ENCODE measurements at regions not wholly inside any gene's neighbourhood (a gene's known extent, or its start where the extent isn't known, plus 50 kb on each side); places are given as distances from the start of the nearest gene placed in this dataset.
"Not testable (repeated sequence)": the region's sequence is repeated elsewhere in the genome, so short reads cannot be mapped to it uniquely, and the experiment has no call there.

DNA sequence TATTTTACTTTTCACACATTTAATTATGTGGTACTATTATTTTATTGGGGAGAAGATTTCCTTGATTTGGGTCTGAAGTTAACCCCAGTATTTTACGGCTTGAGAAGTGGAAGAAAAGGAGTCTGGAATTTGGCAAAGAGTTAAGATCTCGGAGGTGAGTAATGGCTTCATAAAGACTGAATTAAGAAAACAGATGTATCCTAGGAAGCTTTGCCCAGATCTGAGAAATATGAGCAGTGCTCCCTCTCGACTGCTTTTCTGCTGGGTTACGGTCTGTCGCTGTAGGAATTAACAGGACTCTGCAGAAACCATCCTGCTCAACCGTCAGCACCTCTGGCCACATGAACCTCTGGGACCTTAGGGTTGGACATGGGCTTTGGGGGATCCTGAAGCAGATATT is 163.6 kb upstream of the NDN start:
- no peak for DNase-seq

DNA sequence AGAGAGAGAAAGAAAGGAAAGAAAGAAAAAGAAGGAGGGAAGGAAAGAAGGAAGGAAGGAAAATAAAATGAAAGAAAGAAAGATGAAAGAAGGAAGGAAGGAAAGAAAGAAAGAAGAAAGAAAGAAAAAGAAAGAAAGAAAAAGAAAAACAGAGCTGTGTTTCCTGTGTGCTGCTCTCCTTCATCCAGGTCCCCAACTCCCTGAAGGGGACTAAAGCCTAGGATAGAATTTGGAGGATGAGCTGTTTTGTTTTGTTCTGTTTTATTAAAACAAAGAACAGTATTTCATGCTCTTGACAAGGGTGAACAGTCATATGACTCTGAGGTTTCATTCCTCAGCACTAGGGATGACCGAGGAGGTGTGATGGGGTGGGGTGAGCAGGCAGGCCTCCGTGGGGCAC is 164.8 kb upstream of the NDN start:
- no peak for DNase-seq

DNA sequence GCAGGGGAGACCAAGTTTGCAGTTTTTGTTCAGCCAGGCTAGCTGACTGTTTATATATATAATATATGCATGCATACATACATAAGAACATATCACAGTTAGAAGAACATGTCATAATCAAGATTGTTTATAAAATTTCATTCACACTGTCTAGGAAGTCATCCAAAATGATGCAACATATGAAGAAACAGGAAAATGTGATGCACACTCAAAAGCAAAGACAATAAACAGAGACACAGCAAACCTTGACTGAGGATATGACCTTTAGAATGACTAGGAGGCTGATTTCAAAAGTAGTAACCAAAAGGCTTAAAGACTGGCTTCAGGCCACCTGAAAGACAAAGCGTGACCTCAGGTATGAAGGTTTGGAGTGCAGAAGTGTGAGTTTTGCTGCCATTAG is 166.2 kb upstream of the NDN start:
- DNase-seq: peak; percentile 67

DNA sequence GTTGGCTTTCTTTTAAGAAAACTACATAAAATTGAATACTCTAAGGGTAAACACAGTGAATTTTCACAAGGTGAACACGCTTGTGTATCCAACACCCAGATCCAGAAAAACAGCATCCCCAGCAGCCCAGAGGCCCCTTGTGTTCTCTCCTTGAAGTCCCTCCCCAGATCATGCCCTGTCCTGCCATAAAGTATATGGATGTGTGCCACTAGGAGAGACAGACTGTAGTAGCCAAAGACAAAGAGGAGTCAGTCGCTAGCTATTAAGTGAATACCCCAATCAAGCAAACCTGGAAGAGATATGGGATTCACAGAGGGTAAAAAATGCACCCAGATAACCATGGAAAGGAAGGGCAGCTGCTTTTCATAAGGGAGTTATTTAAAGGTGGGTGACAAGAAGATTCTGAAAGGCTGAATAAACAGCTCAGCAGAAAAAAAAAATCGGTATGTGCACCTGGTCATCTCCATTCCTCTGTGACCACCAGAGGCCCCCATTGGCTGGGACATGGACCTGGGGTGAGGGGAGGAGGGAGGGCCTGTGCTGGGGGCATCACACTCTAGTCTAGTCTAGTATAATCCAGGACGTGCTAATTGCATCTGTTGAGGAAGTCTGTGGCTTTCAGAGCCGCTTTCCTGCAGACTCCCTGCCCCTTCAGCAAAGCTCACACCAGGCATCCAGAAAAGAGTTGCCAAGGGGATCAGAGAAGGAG is 167.3 kb upstream of the NDN start:
- peak; percentile 56 for DNase-seq

DNA sequence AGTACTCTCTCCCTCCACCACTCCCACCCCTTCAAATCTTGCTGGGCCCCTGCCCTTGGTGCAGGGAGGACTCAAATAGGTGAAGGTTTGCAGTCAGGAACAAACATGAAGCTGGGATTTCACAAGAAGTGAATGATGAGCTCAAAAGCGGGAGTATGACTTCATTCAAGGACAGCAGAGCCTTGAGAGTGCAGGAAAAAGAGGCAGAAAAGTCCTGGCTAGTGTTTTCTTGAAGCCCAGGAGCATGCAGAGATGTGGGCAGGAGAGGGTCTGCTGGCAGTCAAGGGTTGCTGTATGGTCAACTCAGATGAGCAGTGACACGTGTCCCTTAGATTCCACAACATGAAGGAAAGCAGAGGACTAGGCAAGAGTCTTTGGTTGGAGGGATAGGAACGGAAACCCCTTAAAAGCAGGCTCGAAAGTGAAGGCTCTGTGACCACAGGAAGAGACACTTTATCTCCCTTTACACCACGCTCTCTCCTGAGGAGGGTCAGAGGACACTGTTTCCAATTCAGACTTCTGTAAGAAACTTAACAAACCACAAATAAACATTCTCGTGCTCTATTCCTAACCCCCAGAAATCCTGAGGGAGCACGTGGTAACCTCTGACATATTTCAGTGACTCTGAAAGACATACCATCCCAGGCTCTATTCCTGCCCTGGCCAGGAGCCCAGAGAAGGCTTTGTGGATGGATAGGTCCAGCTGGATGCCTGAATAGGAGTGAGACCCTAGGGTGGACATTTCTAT is 168.0 kb upstream of the NDN start:
- DNase-seq: peak; percentile 78

DNA sequence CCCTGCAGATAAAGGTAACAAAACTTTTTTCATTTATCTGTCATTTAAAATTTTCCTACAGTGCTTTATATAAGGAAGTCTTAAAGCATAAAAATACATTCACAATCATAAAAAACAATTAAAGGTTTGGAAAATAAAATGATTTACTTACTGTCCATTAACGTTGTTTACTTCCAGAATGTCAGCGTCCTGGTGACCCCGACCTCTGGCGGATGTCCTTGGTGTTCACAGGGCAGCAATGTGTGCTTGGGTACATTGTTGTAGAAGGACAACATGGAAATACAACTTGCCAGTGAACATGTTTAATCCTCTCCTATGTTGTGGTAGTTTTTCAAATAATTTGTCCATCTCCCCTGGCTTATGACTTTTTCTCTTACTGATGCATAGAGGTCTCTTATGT is 168.8 kb upstream of the NDN start:
- DNase-seq: no peak

DNA sequence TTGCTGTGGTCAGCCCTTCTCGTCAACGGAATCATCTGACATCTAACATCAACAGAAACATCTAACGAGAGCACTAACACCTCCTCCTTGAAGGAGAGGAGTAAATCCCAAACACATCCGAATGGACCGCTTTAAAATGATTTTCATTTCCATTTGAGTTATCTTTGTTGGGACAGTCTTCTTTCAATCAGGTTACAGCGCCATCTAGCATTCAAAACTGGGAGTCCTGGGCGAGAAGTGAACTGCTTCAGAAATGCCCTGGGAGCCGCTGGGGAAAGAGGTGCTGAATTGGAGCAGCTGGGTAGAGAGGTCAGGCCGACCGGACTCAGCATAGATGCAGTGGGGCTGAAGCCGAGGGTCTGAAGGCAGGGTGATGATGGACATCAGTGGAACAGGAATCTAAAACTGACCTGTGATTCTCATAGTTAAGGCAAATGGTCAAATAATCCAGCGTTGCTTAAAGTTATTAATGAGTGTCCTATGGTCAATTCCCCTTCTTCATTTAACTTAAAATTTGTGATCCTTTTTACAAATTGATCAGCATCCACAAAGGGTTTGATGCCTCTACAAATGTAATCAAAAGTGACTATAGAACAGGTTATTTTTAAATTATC is 170.0 kb upstream of the NDN start:
- DNase-seq: peak; percentile 88

DNA sequence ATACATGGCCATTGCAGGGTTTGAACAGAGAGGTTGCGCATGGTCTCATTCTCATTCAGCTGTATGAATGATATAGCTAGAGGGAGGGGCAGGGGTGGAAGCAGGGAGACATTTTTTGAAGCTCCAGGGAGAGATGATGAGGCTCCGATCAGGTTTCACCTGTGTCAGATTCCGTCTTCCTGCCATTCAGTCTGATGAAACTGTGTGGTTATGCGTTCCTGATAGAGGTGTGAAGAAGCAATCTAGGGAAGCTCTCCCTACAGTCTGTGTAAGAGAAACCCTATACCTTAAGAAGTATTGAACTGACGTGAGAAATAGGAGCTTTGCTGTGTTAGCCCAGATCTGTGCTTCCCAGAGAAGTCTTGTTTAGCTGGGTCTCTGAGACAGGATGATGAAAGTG is 171.9 kb upstream of the NDN start:
- DNase-seq: no peak

DNA sequence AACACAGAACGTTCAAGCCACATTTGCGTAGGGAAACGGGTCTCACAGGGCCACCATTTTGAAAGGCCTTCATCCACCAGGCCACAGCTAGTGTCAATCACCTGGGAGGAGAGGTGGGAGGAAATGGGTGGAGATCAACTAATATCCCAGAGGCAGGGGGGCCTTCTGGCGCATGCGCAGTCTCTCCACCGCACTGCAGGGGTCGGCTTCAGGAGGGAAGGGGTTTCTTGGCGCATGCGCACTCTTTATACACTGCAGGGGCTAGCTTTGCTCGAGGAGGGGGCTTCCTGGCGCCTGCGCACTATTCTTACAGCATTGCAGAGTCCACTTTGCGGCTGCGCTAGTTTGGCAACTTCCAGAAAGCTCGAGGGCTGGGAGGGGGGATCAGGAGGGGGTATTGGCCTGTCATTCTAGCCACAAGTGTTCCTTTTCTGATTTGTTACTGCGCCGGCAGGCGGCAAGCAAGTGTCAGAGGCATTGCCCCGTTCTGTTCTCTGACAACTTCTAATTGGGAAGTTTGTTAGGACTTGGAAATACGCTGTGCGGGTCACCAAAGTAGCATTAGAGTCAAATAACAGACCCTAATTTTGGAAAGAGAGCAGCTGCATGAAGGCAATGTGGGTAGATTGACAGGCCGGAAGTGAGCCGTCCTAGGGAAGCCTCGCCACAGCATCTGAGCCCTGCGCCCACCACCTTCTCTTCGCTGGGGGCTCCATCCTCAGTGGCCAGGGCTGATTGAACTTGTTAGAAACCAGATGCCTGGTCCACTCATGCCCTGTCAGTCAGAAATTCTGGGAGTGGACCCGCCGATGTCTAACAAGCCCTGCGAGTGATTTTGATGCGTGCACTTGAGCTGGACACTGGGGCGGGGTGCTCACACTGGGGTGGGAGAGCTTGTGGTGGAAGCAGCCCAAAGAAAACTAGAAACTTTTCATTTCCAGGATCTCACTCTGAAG is 173.5 kb upstream of the NDN start:
- DNase-seq: peak; percentile 67

DNA sequence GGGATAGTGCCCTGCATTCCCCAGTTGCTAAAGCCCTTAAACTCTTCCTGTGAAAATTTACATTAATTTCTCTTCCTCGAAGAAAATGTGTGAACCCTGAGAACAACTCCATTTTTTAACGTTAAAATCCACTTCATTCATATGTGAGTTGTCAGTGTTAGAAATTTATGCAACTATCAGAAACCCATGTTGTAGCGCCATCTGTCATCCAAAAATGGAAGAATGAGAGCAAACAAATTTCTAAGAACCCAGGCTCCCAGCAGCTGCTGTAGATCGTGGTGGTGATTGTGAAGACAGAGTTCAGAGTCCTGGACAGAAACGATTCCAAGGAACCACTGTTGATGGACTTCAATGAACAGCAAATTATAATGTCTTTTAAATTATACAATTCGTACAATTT is 179.7 kb upstream of the NDN start:
- peak; percentile 71 for DNase-seq

DNA sequence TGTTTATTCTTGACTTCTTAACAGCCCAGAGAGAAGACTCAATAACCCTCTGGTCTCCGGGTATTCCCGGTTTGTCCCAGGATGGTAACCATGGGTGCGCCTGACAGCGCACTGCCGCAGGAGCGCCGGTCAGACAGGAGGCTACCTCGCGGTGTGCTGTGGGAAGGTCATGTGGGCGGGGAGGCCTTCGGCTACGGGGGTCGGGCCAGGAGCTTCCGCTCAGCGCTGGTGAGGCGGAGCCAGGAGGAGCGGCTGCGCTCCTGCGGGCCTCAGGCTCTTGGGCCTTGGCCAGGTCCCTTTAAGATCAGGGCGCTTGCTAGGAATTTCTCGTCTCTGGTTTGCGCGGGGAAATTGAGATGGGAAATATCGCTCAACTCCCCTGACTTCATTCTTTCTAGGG is 182.3 kb upstream of the NDN start:
- peak; percentile 73 for DNase-seq

DNA sequence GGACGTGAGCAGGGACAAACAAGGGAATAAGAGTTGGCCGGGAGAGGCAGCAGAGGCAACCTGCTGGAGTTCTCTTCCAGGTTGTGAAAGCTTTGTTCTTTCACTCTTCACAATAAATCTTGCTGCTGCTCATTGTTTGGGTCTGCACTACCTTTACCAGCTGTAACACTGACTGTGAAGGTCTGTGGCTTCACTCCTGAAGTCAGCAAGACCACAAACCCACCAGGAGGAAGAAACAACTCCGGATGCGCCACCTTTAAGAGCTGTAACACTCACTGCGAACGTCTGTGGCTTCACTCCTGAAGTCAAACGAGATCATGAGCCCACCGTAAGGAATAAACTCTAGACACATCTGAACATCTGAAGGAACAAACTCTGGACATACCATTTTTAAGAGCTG is 186.5 kb upstream of the NDN start:
- not testable (repeated sequence) for DNase-seq

DNA sequence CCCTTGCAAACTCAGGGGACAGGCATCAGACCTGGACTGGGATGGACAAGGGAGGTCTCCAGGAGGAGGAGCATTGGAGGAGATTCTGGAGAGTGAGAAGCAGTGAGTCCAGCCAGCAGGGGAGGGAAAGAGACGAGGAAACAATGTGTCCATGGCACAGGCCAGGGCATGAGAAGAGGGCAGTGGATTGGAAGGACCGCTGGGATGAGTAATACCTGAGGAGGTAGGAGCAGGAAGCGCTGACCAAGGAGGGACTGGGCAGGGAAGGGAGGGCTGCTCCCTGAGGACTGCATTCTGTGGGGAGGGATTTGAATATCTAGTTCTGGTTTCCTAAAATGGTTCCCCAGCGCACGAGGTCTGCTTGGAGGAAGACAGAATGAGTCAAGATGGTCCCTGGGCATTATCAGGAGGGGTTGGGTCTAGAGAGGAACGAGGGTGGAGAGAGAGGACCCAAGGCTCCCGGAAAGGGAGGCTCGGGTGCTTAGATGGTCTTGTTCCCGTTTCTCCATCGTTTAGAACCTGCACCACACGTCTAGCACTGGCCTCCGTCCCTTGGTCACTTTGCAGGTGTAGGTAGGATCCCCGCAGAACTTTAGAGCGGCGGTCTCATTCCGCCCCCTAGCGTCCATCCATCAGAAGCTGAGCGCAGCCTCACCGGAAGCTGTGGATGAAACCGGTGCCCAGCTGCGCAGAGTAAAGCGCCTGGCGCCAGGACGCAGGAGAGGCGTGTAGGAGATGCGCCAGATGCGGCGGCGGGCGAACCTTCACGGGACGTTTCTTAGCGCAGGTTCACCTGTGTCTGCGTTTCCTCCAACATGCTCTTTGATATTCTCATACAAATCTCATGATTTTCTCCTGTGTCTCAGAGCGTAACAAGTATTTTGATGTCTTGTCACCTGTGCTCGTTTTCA is 190.7 kb upstream of the NDN start:
- DNase-seq: peak; percentile 73

DNA sequence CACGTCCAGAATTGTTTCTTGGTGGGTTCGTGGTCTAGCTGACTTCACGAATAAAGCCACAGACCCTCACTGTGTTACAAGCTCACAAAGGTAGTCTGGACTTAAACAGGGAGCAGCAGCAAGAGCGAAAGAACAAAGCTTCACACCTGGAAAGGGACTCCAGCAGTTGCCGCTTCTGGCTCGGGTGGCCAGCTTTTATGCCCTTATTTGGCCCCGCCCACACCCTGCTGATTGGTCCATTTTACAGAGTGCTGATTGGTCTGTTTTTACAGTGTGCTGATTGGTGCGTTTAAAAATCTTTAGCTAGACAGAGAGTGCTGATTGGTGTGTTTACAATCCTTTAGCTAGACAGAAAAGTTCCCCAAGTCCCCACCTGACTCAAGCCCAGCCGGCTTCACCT is 194.2 kb upstream of the NDN start:
- DNase-seq: no peak

DNA sequence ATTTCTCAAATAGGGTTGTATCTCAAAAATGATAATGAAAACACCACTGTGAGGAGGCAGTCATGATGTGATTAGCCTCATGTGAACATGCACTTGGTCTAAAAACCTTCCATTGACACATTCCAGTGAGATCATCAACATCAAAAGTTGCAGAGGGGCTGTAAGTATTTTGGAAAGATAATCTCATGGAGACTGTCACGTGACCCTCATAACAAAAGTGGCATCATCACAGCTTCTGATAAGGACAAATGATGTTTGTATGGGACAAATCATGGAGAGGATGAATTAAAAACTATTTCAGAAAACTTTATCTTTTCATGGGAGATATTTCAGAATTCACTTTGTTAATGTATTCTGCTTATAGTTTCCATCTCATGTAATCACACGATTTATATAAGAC is 203.1 kb upstream of the NDN start:
- DNase-seq: no peak

DNA sequence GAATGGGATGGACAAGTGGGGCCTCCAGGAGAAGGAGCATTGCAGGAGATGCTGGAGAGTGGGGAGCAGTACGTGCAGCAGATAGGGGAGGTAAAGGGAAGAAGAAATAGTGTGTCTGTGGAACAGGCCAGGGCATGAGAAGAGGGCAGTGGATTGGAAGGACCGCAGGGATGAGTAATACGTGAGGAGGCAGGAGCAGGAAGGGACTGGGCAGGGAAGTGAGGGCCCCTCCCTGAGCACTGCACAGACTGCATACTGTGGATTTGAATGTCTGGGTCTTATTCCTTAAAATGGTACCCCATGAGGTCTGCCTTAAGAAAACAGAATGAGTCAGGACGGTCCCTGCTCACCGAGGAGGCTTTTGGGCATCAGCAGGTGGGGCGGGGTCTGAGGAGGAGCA is 210.0 kb upstream of the NDN start:
- peak; percentile 1 for DNase-seq

DNA sequence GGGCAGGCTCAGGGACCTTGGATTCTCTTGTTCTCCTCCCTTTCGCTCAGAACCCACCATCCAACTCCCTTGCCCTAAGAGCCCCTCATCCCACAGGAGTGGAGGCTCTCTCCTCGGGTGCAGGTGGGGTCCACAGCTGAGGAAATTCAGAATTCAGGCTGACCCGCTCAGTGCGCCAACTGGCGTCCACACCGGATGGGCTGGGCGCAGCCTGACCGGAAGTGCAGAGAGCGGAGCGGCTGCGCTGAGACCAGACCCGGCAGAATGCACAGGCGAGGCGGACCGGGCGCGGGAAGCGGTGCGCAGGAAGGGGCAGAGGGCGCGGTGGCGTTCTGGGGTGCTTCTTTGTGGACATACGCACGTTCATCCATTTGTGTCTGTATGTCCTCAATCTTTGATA is 210.4 kb upstream of the NDN start:
- DNase-seq: peak; percentile 18

DNA sequence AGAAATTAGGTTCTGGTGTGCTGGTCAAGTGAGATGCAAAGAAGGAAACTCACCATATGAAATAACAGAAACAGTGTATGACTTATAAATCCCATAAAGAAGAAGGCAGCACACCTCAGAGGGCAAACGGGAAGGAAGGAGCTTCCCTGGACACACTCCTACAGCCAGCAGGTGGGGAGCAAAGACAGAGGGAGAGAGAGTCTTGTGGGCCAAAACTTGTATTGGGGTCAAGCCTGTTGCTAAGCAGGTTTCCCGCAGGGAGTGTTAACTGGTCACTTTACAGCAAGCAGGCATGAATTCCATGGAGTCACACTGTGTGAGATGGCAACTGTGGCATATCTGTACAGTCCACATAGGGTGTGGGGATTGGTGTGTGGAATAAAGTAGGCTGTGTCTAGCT is 222.9 kb upstream of the NDN start:
- DNase-seq: no peak

DNA sequence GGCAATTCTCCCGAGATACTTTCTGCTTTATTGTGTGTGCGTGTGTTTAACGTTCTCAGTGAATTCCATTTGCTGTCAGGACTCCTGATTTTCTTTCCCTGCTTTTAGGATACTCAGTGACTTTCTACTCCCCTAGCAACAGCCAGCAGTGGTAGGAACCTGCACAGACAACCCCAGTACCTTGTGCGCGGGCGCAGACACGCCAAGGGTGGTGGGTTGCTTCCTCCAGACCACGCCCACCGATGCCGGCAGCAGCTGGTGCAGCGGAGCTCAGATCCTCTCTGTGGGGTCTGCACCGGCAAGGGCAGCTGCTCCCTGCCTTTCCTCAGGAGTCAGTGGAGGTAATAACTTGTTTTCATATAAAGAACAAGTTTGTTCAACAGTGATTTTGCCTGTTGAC is 225.1 kb upstream of the NDN start:
- peak; percentile 17 for DNase-seq

DNA sequence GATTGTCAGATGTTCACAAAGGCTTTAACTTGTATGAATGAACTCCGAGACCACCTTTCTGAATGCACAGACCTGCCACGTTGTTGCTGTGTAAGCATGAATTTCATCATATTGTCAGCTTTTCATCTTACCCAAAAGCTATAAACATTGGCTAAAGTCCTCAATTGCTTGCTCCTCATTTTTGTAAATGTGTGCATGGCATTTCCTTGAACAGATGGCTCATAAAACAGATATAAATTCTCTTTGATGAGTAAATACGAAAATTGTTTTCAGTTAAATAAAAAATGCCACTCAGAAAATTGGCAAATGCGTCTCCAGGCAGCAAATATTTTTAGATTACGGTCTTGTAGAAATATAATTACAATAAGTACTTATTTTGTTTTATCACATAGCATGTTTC is 226.0 kb upstream of the NDN start:
- no peak for DNase-seq

DNA sequence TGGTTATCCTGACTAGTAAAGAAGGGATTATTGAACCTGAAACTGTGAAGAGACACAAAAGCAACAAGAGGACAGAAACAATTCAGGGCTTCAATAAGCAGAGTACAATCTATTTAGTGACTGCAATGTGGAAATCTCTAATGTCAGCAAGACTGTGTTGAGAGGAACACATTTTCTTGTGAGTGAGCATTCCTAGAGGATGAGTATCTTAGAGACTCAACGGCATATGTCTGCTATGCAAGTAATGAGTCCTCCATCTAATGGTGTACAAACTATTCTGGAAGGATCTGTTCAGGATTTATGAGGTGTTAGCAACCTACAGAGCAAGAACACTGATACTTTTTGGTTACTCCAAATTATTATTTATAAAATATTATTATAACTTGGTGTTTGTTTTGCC is 226.5 kb upstream of the NDN start:
- no peak for DNase-seq

DNA sequence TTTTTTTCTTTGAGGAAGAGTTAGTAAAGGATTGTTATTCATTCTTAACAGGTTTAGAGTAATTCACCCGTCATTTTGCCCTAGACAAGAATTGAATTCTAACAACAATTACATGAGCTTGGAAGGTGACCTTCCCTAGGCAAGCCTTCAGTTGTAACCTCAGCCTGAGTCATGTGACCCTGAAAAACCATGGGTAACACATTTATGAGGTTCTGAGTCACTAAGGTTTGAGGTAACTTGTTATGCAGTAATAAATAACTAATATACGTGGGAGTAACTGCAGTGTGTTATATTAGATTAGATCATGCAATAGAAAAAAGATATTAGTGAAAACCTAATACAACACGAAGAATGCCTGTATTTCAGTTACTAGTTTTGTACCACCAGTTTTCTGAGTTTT is 237.6 kb upstream of the NDN start:
- DNase-seq: no peak
